HG02759 (cell line): ENCODE measurements at regions not wholly inside any gene's neighbourhood (a gene's known extent, or its start where the extent isn't known, plus 50 kb on each side); places are given as distances from the start of the nearest gene placed in this dataset.

Experiments
- ATAC-seq: cut with Tn5 transposase; IDR thresholded peaks from one replicate; pipeline ENCODE4 v1.9.1; 2021; ENCODE audit warnings: mild to moderate bottlenecking, moderate library complexity; ENCODE audit not compliant: unreplicated experiment

DNA sequence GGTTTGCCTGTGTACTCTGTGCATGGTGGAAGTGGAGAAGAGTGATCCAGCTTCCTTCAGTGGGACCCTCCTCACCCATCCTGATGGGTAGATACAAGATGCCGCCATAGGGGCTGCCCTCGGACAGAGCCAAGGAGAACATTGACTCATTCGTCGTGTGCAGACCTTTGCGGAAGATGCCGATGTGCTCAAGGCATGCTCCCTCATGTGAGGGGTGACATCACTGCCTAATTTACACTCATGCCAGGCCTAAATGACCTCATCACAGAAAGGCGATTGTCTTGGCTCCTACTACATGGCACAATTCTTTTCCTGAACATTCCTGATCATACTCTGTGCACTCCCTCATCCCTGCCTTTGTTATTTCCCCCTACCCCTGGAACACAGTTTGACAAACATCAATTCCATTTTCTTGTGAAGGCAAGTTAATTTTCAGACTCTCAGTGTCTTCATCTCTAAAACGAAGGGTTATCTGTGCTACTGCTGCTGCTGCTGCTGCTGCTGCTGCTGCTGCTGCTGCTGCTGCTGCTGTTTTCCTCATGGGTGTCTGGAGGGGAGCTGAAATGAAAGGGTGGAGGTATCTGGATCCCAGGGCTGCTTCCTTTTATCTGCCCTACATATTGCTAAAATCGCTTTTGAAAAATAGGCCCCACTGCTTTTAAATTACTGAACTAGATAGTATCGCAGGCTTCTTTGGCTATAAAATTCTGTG is 146.5 kb upstream of the ARGLU1 start:
- ATAC-seq = no peak

DNA sequence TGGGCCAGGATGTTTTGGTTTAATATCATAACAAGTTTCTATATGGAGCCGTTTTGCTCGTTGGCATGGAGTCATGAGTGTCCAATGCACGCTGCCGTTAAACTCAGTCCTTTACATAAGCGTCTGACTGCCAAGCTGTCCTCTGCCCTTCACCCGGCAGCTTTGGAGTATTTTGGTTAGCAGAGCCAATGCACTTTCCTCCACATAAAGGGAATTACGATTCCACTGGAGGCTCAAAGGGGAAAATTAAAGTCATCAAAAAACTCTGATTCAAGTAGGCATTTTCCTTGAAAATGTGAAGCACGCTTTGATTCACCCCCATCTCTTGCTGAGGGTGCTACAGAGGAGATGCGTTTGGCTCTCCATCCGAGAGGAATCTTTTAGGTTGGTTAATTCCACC is 144.4 kb upstream of the ARGLU1 start:
- no peak for ATAC-seq

DNA sequence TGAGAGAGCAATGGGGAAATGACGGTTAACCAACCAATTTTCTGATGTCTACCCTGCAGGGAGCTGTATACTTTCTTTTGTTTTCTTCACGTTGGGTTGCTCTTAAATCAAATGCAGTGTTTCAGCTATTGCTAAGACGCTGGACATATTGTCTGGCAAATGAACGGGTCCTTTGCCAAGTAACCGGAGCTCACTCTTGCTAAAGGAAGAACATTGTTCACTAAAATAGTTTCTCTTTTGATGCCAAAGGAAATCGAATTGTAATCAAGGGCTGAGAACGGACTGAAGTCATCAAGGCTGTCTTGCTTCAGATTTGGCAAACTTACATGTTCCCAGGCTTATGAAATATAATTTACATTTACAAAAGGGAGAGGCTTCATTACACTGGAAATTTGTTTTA is 142.3 kb upstream of the ARGLU1 start:
- ATAC-seq = no peak

DNA sequence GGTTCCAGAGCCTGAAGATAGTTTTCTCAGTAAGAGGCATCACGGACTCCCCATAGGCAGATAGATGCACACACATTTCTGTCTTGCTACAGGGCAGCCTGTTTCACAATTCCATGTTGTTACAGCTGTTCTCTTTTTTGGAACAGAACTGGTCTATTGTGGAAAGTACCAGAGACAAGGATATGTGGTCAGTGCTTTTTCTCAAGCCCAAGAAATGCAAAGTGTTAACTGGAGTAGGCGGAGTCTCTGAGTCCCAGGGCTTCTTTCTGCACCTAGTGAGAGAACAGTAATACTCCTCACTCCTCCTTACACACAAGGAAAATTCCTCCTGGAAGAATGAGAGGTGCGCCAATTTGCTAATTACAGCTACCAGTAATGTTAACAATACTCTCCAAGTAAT is 141.6 kb upstream of the ARGLU1 start:
- ATAC-seq = no peak

DNA sequence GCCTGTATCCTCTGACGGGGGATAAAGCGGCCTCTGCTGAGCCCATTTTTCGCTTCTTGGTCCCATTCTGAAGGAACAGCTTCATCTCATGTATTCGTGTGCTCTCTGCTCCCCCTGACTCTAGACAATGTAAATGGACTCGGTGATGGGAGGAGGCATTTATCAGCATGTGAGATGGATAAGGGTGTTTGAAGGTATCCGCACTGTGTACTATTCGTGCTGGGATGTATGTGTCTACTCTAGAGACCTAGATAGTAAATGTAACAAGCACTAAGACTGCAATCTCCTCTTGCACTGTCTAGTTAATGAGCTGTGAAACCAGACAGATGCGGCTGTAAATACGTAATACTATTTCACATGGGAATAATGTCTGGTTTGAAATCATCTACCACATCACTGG is 134.6 kb upstream of the ARGLU1 start:
- no peak for ATAC-seq

DNA sequence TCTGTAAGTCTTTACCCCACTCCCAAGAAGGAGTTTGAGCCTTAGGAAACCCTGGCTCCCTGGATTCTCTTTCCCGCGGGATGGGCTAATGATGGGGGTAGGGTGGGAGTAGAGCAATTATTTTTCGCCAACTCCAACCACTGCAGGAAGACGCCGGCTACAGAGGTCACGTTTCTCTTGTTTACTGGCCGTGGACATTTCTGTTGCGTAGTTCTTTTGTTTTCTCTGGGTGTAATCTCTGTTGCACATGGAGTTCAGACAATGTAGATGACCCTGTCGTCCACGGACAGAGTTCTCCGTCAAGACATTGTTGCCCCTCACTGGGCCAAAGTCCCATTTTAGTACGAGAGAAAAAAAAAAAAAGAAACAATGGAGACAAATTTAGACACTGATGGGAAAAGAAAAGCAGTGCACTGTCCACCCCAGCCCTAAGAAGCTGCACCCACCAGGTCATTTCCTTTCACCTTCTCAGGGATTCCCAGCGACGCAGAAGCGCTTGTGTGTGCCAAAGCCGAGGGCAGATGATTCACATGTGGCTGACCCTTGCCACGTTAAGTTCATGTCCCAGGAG is 133.9 kb upstream of the ARGLU1 start:
- no peak for ATAC-seq

DNA sequence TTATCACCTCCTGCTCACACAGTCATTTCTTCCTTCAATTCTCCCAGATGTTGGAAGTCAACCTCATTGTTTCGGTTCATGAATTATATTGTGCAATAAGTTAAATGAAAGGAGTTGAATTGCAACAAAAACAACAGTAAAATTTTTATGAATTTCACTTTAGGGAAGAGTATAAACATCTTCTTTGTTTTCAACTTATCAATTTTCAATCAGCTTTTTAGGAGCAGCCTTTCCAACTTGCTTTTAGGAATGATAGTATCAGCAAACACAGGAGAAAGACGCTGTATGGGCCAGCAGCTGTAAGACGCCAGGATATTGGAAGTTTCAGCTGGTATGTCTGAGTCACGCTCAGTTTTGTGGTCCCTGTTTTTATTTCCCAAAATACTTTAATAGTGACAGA is 132.5 kb upstream of the ARGLU1 start:
- ATAC-seq = no peak

DNA sequence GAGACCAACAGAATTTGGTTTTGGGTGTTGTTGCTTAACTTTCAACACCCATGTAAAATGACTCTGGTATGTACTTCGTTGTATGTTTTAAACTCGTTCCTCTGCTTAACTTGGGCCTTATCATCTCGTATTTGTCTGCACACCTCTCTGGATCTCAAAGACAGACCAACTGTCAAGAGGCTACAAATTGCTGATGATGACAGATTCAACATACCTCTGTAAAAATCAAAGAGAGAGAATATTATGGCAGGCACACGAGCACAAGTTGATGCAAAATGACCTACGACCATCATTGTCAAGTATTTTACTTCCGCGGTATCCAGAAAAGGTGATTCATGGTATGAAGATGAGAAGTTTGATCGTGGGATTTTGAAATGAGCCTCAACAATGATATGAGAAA is 132.1 kb upstream of the ARGLU1 start:
- ATAC-seq = no peak

DNA sequence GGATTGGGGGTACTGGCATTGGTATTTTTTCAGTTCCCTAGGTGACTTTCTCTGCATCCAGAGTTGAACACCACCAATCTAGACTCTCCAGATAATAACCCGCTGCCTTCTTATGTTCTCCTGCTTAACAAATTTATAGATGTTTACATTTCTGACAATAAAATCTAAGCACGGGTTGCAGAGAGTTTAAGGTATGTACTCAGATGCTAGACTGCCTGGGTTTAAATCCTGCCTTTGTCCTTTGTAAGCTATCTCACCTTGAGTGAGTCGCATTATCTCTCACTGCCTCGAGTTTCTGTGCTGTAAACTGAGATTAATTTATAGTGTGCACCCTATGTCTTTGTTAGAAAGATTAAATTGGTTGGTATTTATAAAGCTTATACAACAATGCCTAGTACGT is 131.4 kb upstream of the ARGLU1 start:
- no peak for ATAC-seq

DNA sequence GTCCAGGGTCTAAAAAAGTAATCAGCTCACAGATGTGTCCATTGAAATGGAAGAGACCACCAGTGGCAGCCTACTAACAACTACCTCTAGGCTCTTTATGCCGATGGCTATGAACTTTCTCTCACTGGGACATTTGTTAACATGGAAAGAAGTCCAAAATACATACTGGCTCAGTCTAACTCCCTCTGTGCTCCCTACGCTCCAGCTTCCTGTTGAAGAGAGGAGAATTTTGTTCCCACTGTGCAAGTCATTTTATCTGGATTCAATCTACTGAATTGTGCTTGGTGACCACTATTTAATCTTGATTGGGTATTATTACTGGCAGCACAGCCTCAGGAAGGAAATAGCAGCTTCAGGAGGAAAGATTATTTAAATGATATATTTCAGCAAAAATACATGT is 128.8 kb upstream of the ARGLU1 start:
- no peak for ATAC-seq

DNA sequence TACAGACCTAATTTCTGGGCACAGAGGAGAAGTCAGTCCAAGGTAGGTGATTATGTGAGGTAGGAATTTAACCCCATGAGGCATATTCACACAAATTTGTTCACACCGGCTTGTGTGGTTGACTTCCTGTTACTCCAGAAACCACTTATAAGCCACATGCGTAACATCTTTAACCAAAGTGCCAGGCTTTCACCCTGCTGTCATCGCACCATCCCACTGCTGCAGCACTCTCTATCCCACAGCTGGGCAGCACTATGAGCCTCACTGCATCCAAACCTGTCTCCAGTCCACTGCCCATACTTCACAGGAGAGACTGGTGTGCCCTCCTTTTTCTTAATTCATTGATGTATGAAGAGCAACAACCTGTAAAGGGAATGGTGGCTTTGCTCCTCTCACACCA is 128.2 kb upstream of the ARGLU1 start:
- ATAC-seq = no peak

DNA sequence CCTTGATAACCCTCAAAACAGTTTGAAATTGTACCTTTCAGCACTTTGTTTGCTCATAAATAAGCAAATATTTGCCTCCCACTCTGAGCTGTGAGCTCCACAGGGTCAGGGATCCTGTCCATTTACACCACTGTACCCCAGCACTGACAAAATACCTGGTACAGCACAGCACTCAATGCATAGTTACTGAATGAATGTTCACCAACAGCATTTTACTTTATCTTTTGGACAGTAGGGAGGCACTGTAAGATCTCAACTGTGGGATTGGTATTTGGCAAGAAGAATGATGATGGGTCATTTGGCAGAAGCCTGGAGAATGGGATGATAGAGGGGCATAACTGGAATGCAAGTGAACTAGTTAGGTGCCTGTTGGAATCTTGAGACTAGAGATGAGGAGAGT is 127.2 kb upstream of the ARGLU1 start:
- no peak for ATAC-seq

DNA sequence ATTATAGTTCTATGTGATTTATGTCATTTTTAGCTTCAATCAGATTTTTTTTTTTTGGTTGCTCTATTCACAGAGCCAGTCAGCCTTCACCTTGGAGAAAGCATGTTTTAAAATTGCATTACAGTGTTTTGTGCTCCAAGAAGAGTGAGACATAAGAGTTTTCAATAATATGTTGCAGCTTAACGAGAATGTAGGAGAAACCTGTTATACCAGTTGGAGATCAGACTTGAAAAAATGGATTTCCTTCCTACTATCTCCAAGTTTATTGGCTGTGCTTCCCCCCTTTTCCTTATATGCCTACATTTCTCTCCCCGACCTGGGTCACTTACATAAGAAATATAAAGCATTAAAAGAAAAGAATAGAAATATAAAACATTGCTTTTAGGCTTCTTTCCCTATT is 123.9 kb upstream of the ARGLU1 start:
- no peak for ATAC-seq

DNA sequence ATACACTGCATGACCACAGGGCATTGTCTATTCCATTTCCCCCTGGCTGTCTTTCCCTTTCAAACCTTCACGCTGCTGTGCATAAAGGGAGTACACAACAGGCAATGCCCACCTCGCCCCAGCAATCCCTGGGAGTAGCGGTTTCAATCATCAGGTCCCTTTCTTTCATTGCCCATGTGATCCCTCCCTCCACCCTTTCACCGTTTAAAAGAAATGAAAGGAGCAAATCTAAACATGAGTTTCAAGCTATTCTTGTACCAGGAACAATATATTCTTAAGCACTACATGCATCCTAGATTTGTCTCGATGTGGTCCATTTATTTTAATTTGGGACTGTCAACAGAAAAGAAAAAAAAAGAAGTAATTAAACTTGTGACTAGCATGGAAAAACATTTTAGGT is 123.4 kb upstream of the ARGLU1 start:
- ATAC-seq = no peak

DNA sequence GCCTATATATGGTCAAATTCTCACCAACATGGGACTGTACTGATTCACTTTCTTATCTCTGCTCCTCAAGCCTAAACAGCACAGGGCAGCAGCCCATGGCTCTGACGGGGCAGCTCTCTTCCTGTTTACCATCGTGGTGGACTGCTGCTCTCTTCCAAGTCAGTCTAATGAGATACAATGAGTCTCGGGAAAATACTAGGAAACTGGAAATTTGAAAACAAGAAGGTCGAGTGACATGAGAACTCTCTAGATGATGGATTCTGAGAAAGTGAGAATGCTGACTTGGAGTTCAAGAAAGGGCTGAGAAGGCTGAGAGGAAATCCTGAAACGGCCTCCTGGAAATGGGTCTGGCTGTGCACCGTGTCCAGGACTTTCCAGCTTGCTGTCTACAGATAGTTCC is 122.8 kb upstream of the ARGLU1 start:
- no peak for ATAC-seq

DNA sequence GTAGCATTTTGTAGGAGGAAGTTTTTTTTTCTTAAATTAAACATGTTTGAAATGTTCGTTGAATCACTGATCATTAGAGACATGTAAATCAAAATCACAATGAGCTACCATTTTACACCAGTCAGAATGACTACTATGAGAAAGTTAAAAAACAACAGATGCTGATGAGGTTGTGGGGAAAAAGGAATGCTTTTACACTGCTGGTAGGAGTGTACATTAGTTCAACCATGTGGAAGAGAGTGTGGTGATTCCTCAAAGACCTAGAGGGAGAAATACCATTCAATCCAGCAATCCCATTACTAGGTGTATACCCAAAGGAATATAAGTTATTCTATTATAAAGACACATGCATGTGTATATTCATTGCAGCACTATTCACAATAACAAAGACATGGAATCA is 122.0 kb upstream of the ARGLU1 start:
- ATAC-seq = no peak

DNA sequence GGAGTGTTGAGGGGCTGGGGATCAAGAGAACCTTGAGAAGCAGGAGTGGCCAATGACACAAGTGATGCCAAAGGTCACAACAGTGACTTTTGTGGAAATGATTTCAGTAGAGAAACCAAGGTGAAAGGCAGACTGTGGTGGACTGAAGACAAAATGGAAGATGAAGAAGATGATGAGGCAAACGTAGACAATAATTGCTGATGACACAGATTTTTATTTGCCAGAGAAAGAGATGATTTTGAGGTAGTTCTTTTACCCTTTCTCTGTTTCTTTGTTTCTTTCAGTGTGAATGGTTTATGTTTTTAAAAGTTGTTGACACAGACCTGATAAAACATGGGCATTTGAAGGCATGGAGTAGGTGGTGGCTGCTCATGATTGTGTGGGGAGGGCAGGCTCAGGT is 121.0 kb upstream of the ARGLU1 start:
- ATAC-seq = no peak

DNA sequence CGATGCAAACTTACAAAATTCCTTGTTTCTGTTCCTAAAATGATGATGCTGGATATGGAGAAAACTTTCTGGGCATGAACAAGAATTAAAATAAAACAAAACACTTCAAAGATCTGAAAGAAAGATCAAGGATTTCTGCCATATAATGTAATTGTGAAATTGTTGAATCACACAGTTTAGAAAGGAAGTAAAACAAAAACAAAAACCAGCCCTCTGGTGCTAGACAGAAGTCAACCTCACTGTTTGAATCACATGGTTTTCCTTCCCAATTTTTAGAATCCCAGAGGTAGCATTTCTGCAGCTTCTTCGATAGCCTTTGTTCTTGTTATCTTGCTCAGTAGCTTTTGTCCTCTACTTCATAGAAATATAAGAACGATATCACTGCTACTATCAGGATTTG is 118.2 kb upstream of the ARGLU1 start:
- ATAC-seq = no peak

DNA sequence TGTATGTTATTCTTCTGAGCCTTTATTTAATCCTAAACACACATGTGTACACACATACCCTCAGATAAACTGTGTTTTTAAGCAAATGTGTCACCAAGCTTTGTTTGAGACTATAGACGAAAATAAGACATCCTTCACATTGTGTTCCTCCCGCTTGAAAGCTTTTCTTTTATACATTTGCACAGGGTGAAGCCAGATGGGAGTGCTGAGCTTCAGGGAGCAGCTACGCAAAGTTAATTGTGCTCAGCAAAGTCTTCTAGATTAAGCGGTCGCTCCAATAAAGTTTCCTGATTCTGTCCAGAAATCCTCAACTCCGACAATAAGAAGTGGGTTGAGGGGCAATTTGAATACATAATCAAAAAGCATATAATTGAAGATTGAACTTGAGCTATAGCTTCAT is 117.2 kb upstream of the ARGLU1 start:
- ATAC-seq = no peak

DNA sequence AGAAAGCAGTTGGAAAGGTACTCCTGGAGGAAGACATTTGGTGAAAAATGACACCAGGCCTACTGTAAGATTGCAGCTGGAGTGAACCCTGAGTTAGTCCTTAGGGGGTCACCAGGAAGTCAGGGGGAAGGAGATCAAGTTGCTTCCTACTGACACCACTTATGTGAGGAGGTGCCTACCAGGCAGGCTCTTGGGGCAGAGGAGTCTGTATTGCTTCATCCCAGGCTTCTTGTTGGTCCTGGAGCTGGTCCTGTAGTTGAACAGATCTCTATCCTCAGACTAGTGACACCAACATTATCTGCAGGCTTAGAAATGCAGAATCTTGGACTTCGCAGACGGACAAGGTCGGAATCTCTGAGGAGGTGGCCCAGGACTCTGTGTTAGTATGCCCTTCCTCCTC is 116.0 kb upstream of the ARGLU1 start:
- no peak for ATAC-seq

DNA sequence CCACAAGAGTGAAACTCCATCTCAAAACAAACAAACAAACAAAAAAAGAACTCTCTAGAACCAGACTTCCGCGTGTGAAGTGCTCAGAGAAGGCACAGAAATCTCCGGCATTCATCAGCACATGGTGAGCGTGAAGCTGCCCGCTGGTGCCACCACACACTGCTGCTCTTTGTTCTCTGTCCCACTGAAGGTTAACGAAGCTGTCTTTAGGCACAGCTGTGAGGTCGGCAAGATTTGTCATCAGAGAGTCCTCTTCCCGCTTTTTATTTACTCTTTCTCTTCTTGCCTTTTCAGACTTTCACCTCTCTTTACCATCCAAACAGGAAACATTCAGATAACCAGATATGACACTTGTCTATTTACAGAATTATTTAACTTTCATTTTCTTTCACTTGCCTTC is 115.2 kb upstream of the ARGLU1 start:
- no peak for ATAC-seq

DNA sequence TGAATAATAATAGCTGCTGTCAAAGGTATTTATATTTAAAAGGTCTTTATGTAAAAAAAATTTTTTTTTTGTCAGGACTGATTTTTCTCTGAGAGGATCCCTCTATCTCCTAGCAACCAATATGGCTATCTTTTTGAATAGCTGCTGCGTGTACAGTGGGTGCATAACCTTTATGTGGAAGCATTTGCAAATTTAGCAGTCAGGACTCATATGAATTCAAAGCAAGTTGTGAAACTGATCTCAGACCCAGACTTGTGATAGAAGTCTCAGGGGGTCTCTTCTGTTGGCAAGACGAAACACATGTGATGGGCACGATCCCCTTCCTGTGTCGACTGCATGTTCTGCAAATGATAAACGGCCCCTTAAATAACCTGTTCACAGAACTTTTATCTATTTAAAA is 114.1 kb upstream of the ARGLU1 start:
- ATAC-seq = no peak

DNA sequence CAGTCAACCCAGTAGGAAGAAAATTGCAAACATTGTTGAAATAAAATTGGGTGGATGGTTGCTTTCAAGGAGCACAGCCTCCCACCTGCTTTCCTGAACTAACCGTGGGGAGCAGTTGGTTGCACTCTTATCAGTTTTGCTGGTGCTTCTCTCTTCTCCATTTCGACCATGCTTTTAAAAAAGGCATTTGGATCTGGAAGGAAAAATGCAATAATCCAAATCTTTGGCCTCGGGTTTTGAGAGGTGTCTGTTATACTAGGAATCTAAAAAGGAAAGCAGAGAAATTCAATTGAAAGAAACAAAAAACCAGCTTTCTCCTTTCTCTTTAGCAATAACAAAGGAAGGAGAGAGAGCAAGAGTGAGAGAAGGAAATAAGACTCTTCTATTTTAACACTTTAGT is 113.6 kb upstream of the ARGLU1 start:
- no peak for ATAC-seq
